Liver (tissue), 8 donors: ENCODE measurements at regions not wholly inside any gene's neighbourhood (a gene's known extent, or its start where the extent isn't known, plus 50 kb on each side); places are given as distances from the start of the nearest gene placed in this dataset.

ENCODE experiments used
- DNase-seq: peaks from one replicate; pipeline ENCODE4 v3.0.0-alpha.2; 2017; ENCODE audit warnings: low spot score
- H3K27ac ChIP-seq, 2 donors: one replicate each; pipeline ENCODE4 v1.7.0; 2013; ENCODE audit warnings: inconsistent platforms in 2 of 2, low read length in 2 of 2, control low read depth in 1 of 2, low read depth in 1 of 2, mild to moderate bottlenecking in 1 of 2
- H3K27me3 ChIP-seq, 4 donors: one replicate each; pipeline versions ENCODE4 v1.6.1 to v1.7.0; 2013; ENCODE audit warnings: low read length in 3 of 4, inconsistent platforms in 1 of 4, mild to moderate bottlenecking in 1 of 4, moderate library complexity in 1 of 4; ENCODE audit not compliant: control insufficient read depth in 4 of 4, insufficient read depth in 4 of 4
- H3K36me3 ChIP-seq, 4 donors: one replicate each; pipeline versions ENCODE4 v1.6.1 to v1.7.0; 2013; ENCODE audit warnings: low read length in 3 of 4, mild to moderate bottlenecking in 3 of 4, low read depth in 1 of 4, moderate library complexity in 1 of 4; ENCODE audit not compliant: control insufficient read depth in 4 of 4, insufficient read depth in 3 of 4
- H3K4me1 ChIP-seq, 4 donors: one replicate each; pipeline versions ENCODE4 v1.6.1 to v1.7.0; 2013; ENCODE audit warnings: low read length in 3 of 4, mild to moderate bottlenecking in 3 of 4, moderate library complexity in 1 of 4; ENCODE audit not compliant: control insufficient read depth in 4 of 4, insufficient read depth in 4 of 4
- H3K4me3 ChIP-seq, 3 donors: one replicate each; pipeline versions ENCODE4 v1.6.1 to v1.7.0; 2013; ENCODE audit warnings: low read length in 3 of 3, control low read depth in 1 of 3, low read depth in 1 of 3, mild to moderate bottlenecking in 1 of 3
- H3K9ac ChIP-seq, 2 donors: one replicate each; pipeline ENCODE4 v1.7.0; 2013; ENCODE audit warnings: low read length in 2 of 2, mild to moderate bottlenecking in 2 of 2, moderate library complexity in 2 of 2, control low read depth in 1 of 2, low read depth in 1 of 2
- H3K9me3 ChIP-seq, 4 donors: one replicate each; pipeline versions ENCODE4 v1.6.1 to v1.7.0; 2013; ENCODE audit warnings: low read length in 3 of 4; ENCODE audit not compliant: control insufficient read depth in 4 of 4
- ATF3 ChIP-seq: IDR thresholded peaks from 2 replicates; pipeline ENCODE4 v1.6.1; 2016; ENCODE audit warnings: antibody characterized with exemption
- CTCF ChIP-seq: fragments of 150-350 bp; IDR thresholded peaks from 2 replicates; pipeline ENCODE4 v1.5.1; 2017; ENCODE audit warnings: improper control_type of control experiment, low read depth, low read length; ENCODE audit not compliant: missing input control
- EGR1 ChIP-seq, 2 donors: IDR thresholded peaks; 2 replicates each; pipeline ENCODE4 v1.6.1; 2016 to 2018; ENCODE audit warnings: antibody characterized with exemption in 2 of 2, low read depth in 2 of 2
- FOXA1 ChIP-seq: IDR thresholded peaks from 2 replicates; pipeline ENCODE4 v1.6.1; 2016; ENCODE audit warnings: antibody characterized with exemption
- FOXA2 ChIP-seq: IDR thresholded peaks from 2 replicates; pipeline ENCODE4 v1.6.1; 2016; ENCODE audit warnings: antibody characterized with exemption
- GABPA ChIP-seq, 2 donors: IDR thresholded peaks in 1 of 2; conservative IDR thresholded peaks in 1 of 2; 2 replicates each; pipeline ENCODE4 v1.6.1; 2016; ENCODE audit warnings: antibody characterized with exemption in 2 of 2, mild to moderate bottlenecking in 1 of 2, moderate library complexity in 1 of 2
- HNF4A ChIP-seq, 2 donors: conservative IDR thresholded peaks; 2 replicates each; pipeline ENCODE4 v1.6.1; 2016; ENCODE audit warnings: antibody characterized with exemption in 2 of 2, mild to moderate bottlenecking in 2 of 2
- JUND ChIP-seq, 2 donors: IDR thresholded peaks; 2 replicates each; pipeline ENCODE4 v1.6.1; 2016; ENCODE audit warnings: antibody characterized with exemption in 2 of 2
- MAX ChIP-seq: IDR thresholded peaks from 2 replicates; pipeline ENCODE4 v1.6.1; 2016; ENCODE audit warnings: antibody characterized with exemption
- RAD21 ChIP-seq, 2 donors: IDR thresholded peaks; 2 replicates each; pipeline ENCODE4 v1.6.1; 2016; ENCODE audit warnings: antibody characterized with exemption in 2 of 2, mild to moderate bottlenecking in 2 of 2
- REST ChIP-seq: IDR thresholded peaks from 2 replicates; pipeline ENCODE4 v1.6.1; 2016; ENCODE audit warnings: antibody characterized with exemption, mild to moderate bottlenecking
- RXRA ChIP-seq, 2 donors: IDR thresholded peaks; 2 replicates each; pipeline ENCODE4 v1.6.1; 2017 to 2018; ENCODE audit warnings: antibody characterized with exemption in 2 of 2, mild to moderate bottlenecking in 1 of 2
- SP1 ChIP-seq: IDR thresholded peaks from 2 replicates; pipeline ENCODE4 v1.6.1; 2018; ENCODE audit warnings: antibody characterized with exemption, mild to moderate bottlenecking
- TAF1 ChIP-seq: conservative IDR thresholded peaks from 2 replicates; pipeline ENCODE4 v1.6.1; 2016; ENCODE audit warnings: antibody characterized with exemption, mild to moderate bottlenecking
- YY1 ChIP-seq: IDR thresholded peaks from 2 replicates; pipeline ENCODE4 v1.6.1; 2016; ENCODE audit warnings: antibody characterized with exemption, mild to moderate bottlenecking
- ZBTB33 ChIP-seq: IDR thresholded peaks from 2 replicates; pipeline ENCODE4 v1.6.1; 2016; ENCODE audit warnings: antibody characterized with exemption
- WGBS: extraction: QIAGEN DNeasy Blood & Tissue Kit; methylation state at CpG from one replicate; pipeline ENCODE4 v1.1.7; 2013; 5-methylcytosine and 5-hydroxymethylcytosine counted together
- donor health status: healthy.
- donor health status: healthy.
- donor health status: healthy.
- donor health status: healthy.
- donor health status: healthy.

GRCh38 chr21:41564871-41565274 lies 56.9 kb upstream of the TMPRSS2 start:
- Histone ChIP-seq H3K36me3 (no peaks in the 10 kb centered on the region), H3K4me1 (peaks cover 2 to 10% (median 4%) of the 10 kb centered on the region in 4 donors), H3K9ac (no peak overlapping the region), H3K4me3 (no peak overlapping the region), H3K27ac (peak overlapping the region in 1 of 2 donors; percentile 27), H3K27me3 (no peaks in the 10 kb centered on the region), H3K9me3 (no peaks in the 10 kb centered on the region)
- 52% methylated on average over 10 of the region's 10 CpGs for WGBS
- no peak for TF ChIP-seq ATF3
- no peak for TF ChIP-seq YY1
- peak in 1 of 2 donors; percentile 78 for TF ChIP-seq JUND (IDR thresholded peaks at IDR 0.05)
- TF ChIP-seq RAD21 (IDR thresholded peaks at IDR 0.05), result no peak
- TF ChIP-seq RXRA (IDR thresholded peaks at IDR 0.05), result peak in 1 of 2 donors; percentile 54
- peak; percentile 61 for TF ChIP-seq MAX
- TF ChIP-seq EGR1 (IDR thresholded peaks at IDR 0.05; ENCODE audit: low read depth in 2 of 2), result peak in 1 of 2 donors; percentile 56
- no peak for TF ChIP-seq FOXA1
- no peak for TF ChIP-seq GABPA (IDR thresholded peaks at IDR 0.05 in 1 of 2, conservative IDR thresholded peaks at IDR 0.05 in 1 of 2)
- peak; percentile 18 for TF ChIP-seq SP1
- TF ChIP-seq CTCF, result no peak
- peak in 1 of 2 donors; percentile 29 for TF ChIP-seq HNF4A (conservative IDR thresholded peaks at IDR 0.05)
- TF ChIP-seq FOXA2, result no peak
- no peak for TF ChIP-seq TAF1
- no peak for DNase-seq

- H3K27ac ChIP-seq, result peak overlapping the region; percentile 6 to 34
- WGBS, result 70% methylated on average over 26 of the region's 26 CpGs
Observed at GRCh38 chr21:41562101-41563000, 54.4 kb upstream of the TMPRSS2 start.

More at GRCh38 chr21:41562101-41563000, 54.4 kb upstream of the TMPRSS2 start:
- no peaks in the 10 kb centered on the region for H3K9me3 ChIP-seq
- H3K4me1 ChIP-seq, result peaks cover 2 to 10% (median 4%) of the 10 kb centered on the region in 4 donors
- H3K27me3 ChIP-seq, result no peaks in the 10 kb centered on the region
- TF ChIP-seq HNF4A (conservative IDR thresholded peaks at IDR 0.05) (peak; percentile 13 to 47), SP1 (peak; percentile 67), YY1 (no peak), TAF1 (no peak), JUND (IDR thresholded peaks at IDR 0.05) (no peak), MAX (peak; percentile 62), ZBTB33 (no peak), CTCF (no peak), RAD21 (IDR thresholded peaks at IDR 0.05) (no peak), ATF3 (no peak), REST (no peak), RXRA (IDR thresholded peaks at IDR 0.05) (peak; percentile 68 to 87)
- DNase-seq, result no peak
- no peak overlapping the region for H3K4me3 ChIP-seq
- H3K9ac ChIP-seq, result no peak overlapping the region
- H3K36me3 ChIP-seq, result no peaks in the 10 kb centered on the region
